Esophagus mucosa (tissue), 1 donor: ENCODE measurements at regions not wholly inside any gene's neighbourhood (a gene's known extent, or its start where the extent isn't known, plus 50 kb on each side); places are given as distances from the start of the nearest gene placed in this dataset.

Experiments
- ATAC-seq: fragments of 200-7000 bp; cut with Tn5 transposase; one replicate; pipeline ENCODE4 v1.9.1; 2020
- donor health status: DM: yes; HTN: yes; CAD: no.

- no peak for ATAC-seq
Measured at GRCh38 chr22:48858856-48859255, 968.8 kb downstream of the BRD1 start.

GRCh38 chr22:48858121-48858520, 969.6 kb downstream of the BRD1 start:
- no peak for ATAC-seq

GRCh38 chr22:48857202-48857805, 970.4 kb downstream of the BRD1 start:
- no peak for ATAC-seq

- no peak for ATAC-seq
Measured at GRCh38 chr22:48856308-48856615, 971.4 kb downstream of the BRD1 start.

GRCh38 chr22:48855593-48856307, 971.9 kb downstream of the BRD1 start:
- ATAC-seq: no peak

GRCh38 chr22:48855013-48855412, 972.7 kb downstream of the BRD1 start:
- ATAC-seq: no peak

- no peak for ATAC-seq
Measured at GRCh38 chr22:48853627-48854240, 973.9 kb downstream of the BRD1 start.

- no peak for ATAC-seq
Measured at GRCh38 chr22:48851933-48852549, 975.6 kb downstream of the BRD1 start.

GRCh38 chr22:48850658-48851287, 976.9 kb downstream of the BRD1 start:
- ATAC-seq: no peak

- ATAC-seq: no peak
Measured at GRCh38 chr22:48849963-48850657, 977.6 kb downstream of the BRD1 start.

GRCh38 chr22:48849219-48849912, 978.3 kb downstream of the BRD1 start:
- ATAC-seq: no peak

GRCh38 chr22:48846200-48846599, 981.5 kb downstream of the BRD1 start:
- no peak for ATAC-seq

GRCh38 chr22:48845356-48845936, 982.2 kb downstream of the BRD1 start:
- no peak for ATAC-seq

GRCh38 chr22:48844056-48844675, 983.5 kb downstream of the BRD1 start:
- no peak for ATAC-seq

GRCh38 chr22:48843640-48844039, 984.0 kb downstream of the BRD1 start:
- ATAC-seq: no peak

GRCh38 chr22:48842976-48843375, 984.7 kb downstream of the BRD1 start:
- ATAC-seq: no peak

GRCh38 chr22:48842583-48842945, 985.1 kb downstream of the BRD1 start:
- ATAC-seq: no peak

- ATAC-seq: no peak
Measured at GRCh38 chr22:48841881-48842582, 985.6 kb downstream of the BRD1 start.

- no peak for ATAC-seq
Measured at GRCh38 chr22:48840112-48840949, 987.3 kb downstream of the BRD1 start.
